GM20000 (cell line): ENCODE measurements at regions not wholly inside any gene's neighbourhood (a gene's known extent, or its start where the extent isn't known, plus 50 kb on each side); places are given as distances from the start of the nearest gene placed in this dataset.

Source experiments
- DNase-seq: peaks from one replicate; pipeline ENCODE4 v3.0.0; 2012; ENCODE audit warnings: low spot score
- TF ChIP-seq, protein P1 (sequence below): IDR thresholded peaks from 2 replicates; pipeline ENCODE4 v1.5.1; 2012; ENCODE audit warnings: mild to moderate bottlenecking, control low read depth; ENCODE audit errors: extremely low read depth, missing control alignments

GRCh38 chr13:107977071-107977574 lies 238.2 kb downstream of the LIG4 start:
- DNase-seq: no peak
- TF ChIP-seq, protein P1, sequence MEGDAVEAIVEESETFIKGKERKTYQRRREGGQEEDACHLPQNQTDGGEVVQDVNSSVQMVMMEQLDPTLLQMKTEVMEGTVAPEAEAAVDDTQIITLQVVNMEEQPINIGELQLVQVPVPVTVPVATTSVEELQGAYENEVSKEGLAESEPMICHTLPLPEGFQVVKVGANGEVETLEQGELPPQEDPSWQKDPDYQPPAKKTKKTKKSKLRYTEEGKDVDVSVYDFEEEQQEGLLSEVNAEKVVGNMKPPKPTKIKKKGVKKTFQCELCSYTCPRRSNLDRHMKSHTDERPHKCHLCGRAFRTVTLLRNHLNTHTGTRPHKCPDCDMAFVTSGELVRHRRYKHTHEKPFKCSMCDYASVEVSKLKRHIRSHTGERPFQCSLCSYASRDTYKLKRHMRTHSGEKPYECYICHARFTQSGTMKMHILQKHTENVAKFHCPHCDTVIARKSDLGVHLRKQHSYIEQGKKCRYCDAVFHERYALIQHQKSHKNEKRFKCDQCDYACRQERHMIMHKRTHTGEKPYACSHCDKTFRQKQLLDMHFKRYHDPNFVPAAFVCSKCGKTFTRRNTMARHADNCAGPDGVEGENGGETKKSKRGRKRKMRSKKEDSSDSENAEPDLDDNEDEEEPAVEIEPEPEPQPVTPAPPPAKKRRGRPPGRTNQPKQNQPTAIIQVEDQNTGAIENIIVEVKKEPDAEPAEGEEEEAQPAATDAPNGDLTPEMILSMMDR: no peak

GRCh38 chr13:107976628-107977027 lies 238.7 kb downstream of the LIG4 start:
- DNase-seq: no peak
- TF ChIP-seq, protein P1: no peak

DNA sequence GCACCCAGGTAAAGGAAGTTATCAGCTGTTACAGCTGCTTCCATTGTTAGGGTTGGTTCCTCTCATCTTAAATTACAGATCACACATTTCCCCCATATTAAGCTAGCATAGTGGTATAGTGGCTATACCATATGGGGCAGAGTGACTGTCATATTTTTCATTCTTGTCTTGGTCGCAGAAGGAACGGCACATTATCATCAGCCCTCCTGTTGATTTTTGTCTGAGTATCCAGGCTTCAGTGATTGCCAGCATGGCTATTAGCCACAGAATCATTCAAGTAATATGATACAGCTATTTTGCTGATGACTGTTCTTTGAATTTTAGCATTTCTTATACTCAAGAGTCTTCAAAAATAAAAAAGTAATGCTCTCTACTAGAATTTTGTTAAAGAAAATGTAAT lies 240.9 kb downstream of the LIG4 start:
- TF ChIP-seq, protein P1: no peak
- no peak for DNase-seq

GRCh38 chr13:107969546-107969945 lies 245.8 kb downstream of the LIG4 start:
- TF ChIP-seq, protein P1: no peak
- DNase-seq: no peak

DNA sequence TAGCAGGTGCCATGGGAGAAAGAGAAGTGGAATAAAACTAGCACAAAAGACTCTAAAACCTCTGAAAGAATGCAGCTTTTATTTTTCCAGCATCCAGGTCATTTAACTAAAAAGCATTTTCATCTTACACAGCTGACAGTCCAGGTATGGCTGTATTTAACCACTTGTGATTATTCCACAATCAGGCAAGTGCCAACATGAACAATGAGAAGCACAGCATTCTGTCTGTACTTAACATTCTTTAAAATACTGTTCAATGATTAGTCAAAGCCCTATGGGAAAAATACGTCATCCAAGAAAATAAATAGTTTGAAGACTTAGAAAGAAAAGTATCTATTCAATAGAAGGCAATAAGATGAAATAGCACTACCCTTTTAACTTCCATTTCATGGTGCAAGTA lies 246.9 kb downstream of the LIG4 start:
- TF ChIP-seq, protein P1: no peak
- DNase-seq: no peak

DNA sequence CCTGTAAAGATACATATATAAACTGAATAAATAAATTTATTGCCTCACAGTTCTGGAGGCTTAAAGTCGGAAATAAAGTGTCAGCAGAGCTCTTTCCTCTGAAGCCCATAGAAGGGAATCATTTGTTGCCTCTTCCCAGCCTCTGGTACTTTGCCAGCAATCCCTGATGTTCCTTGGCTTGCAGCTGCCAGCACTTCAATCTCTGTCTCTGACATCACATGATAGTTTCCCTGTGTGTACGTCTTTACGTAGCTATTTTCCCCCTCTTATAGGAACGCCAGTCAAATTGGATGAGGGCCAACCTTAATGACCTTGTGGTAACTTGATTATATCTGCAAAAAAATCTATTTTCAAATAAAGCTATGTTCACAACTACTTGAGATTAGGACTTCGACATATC lies 250.9 kb downstream of the LIG4 start:
- no peak for DNase-seq
- TF ChIP-seq, protein P1: no peak

DNA sequence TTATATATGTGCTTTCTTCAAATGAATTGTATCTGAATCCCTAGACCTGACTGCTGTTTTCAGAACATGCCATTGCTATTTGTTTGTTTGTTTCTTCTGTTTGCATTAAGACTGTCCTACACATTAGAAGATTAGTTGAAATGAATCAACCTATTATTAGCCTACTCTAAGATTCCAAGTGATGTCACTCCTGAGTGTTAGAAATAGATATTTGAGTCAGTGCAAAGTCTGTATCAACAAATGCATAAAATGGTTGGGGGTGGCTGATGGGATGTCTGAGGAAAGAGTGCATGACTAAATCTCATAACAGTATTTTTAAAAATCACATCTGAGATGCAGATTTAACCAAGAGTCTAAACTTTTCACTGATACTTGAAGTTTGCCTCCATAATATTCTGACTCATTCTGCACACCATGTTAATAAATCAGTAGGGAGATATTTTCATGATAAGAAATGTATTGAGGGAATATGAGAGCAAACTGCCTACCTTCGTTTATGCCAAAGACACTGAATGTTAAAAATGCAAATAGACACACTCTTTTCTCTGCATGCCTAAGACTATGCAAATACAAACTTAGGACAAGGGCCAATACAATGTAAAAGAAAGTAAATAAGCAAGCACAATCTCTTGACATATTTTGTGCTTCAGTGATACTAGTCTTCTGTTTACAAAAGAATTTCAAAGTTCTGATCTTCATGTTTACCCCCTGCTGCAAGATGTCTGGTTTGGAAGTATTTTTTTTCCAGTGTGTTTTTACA lies 253.3 kb downstream of the LIG4 start:
- TF ChIP-seq, protein P1: no peak

More for the DNA sequence above, 253.3 kb downstream of the LIG4 start:
- no peak for DNase-seq
